ENCODE measurements at regions not wholly inside any gene's neighbourhood (a gene's known extent, or its start where the extent isn't known, plus 50 kb on each side); places are given as distances from the start of the nearest gene placed in this dataset.

GRCh38 chr9:85249313-85249621 is 492.5 kb downstream of the AGTPBP1 start:
- no peak for DNase-seq

DNA sequence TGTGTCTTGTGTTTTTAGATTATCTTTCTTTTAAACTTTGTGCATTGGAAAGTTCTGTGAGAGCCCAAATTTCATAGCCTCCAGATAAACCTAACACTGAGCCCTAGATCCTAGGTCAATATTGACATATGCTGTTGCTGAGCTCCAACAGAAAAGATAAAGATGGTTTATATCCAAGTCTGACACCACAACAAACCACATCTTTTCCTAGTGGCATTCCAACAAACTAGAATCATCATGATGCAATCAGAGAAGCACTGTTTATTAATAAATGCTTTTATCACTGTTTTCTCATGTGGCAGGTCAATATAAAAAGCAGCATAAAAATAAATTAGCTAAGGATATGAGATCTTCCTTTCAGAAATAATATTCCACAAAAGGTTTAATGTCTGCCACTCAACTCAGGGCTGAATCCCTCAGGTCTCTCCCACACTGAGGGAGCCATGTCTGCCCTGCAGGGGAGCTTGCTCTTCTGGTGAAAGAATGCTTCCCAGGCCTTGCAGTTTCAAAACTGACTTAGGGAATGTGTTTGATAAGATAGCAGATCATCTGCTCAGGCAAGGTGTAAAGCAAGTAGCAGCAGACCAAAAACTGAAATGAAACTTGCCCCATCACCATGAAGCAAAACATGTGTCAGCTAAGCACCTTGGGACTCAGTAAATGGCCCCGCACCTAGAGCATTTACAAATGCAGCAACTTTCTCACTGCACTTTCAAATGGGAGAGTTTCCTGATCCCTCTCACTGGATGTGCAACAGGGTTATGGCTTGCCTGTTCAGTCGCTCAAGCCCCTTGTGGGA is 493.0 kb downstream of the AGTPBP1 start:
- DNase-seq, result no peak

DNA sequence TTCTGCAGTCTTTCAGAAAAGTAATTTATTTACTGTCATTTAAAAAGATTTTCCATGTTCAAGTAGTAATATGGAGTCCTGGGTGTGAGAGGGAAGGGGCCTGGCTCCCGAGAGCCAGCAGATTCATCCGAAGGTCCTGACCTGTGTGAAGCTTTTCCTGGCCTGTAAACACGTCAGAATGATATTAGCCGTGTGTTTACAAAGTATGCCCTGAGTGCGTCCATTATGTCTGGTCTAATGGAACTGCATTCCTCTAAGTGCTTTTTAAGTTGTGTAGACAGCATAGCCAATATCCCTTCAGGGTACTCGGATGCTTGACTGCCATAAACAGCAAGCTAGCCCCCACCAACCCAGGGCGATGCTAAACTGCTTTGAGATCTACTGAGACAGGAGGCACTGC is 495.2 kb downstream of the AGTPBP1 start:
- DNase-seq, result no peak

DNA sequence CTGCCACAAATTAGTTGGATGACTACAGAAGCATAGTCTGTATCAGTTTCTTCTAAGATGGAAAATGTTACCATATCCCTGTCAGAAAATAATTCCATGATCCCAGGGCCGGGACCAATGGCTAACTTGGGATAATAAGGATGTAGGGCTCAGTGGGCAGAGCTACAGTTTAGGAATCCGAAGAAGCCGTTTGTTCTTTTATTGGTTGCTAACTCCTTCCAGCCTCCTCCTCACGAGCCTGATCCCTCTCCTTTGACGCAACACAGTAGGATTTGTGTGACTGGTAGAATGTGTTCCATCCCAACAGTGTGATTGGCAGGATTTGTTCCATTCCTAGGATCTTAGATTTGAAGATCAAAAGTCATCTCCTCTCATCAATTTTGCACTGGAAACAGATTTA is 496.9 kb downstream of the AGTPBP1 start:
- DNase-seq, result no peak

GRCh38 chr9:85243977-85244376 is 497.8 kb downstream of the AGTPBP1 start:
- DNase-seq, result no peak

GRCh38 chr9:85237478-85237877 is 504.3 kb downstream of the AGTPBP1 start:
- DNase-seq, result no peak

GRCh38 chr9:85230081-85230480 is 511.7 kb downstream of the AGTPBP1 start:
- no peak for DNase-seq

GRCh38 chr9:85228111-85228855 is 513.5 kb downstream of the AGTPBP1 start:
- no peak for DNase-seq

GRCh38 chr9:85225180-85225579 is 516.6 kb downstream of the AGTPBP1 start:
- no peak for DNase-seq

DNA sequence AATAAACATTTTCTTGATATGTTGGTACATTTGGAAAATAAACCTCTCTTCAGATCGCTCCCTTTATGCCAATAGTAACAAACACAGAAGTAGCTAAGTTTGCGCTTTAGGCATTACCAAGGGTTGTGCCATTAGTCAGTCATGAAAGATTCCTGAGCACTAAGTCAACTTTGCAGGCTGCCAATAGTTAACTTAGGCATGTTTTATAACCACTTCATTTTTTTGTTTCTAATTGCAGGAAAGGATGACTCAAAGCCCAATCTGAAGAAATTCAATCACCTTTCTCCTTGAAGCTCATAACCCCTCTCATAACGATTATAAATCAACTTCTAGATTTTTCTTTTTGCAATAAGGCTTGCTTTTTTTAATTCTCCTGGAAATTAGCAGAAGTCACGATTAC is 517.0 kb downstream of the AGTPBP1 start:
- DNase-seq, result no peak

GRCh38 chr9:85224301-85224700 is 517.5 kb downstream of the AGTPBP1 start:
- no peak for DNase-seq

DNA sequence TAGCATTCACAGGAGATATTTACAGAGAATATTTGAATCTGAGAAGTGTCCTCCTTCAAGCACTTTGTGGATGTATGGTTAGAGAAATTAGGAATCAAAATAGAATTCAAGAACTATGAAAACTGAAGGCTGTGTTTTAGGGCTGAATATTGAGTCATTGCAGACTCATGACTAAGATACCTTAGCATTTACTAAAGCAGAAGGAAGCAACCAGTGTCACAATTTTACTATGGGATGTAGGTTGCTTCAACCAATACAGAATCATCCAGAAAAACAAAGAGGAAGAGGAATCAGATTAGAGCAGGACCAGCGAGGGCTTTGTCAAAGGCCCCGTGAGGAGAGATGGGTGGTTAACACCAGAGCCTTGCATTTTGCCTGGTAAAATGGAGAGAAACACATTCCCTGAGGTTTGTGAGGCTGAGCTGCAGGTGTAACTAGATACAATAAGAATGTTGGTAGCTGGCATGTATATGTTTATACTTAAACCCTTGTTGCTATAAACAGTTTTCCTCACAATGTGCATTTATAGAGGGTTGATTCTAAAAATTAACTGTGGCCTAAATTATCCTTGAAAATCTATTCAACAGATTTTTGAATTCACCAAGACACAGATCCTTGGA is 518.1 kb downstream of the AGTPBP1 start:
- DNase-seq, result no peak

- DNase-seq, result no peak
Observed at GRCh38 chr9:85216601-85217000, 525.2 kb downstream of the AGTPBP1 start.

GRCh38 chr9:85215961-85216360 is 525.8 kb downstream of the AGTPBP1 start:
- no peak for DNase-seq

DNA sequence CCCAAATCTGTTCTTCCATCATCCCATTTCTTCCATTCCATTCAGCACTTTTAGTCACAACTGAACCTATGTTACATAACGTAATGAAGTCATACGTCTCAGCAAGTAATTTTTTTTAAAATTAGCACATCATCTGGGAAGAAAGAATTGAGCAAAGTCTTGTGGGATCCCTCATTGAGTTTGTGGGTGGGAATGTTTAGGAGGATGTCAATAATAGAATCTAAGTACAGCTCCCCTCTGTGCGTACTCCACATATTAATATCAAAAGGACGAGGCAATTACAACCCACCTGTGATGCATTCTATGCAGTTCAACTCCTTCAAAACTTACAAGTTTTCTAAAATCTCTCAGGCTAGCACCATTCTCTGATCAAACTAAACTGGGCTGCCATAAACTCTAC is 526.3 kb downstream of the AGTPBP1 start:
- no peak for DNase-seq

- no peak for DNase-seq
Observed at GRCh38 chr9:85213650-85214607, 527.8 kb downstream of the AGTPBP1 start.

DNA sequence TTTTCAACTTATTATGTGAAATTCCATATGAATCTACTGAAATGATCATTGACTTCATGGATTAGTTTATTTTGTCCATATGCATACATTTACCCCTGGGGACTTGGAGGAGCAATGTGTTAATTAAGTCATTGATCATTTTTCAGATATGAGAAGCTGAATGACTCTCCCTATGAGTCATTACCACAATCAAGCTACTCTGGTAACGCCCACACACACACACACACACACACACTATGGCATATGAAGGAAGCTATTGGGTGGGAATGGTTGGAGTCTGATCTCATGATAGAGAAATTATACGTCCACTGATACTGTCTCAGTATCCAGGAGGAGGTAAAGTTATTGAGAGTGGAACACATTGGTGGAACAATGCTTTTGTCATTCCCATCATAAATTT is 528.9 kb downstream of the AGTPBP1 start:
- no peak for DNase-seq

DNA sequence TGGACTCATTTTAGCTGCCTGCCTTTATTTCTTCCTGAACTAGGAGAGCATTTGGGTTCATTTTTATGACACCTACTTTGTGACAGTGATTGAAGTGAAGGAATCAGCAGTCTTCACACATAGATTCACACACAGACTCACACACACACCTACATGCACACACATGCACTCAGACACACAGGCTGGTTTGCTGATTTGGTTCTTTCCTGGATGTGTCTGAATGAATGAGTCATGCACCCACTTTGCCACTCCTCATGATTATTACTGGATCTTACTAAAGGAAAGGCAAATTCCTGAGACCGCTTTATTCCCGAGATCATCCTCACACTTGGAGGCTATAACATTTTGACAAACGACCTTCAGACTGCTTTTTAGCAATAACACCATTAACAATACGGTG is 529.5 kb downstream of the AGTPBP1 start:
- no peak for DNase-seq

GRCh38 chr9:85208666-85209065 is 533.1 kb downstream of the AGTPBP1 start:
- no peak for DNase-seq

GRCh38 chr9:85204176-85204575 is 534.6 kb downstream of the NTRK2 start:
- no peak for DNase-seq

- DNase-seq, result no peak
Observed at GRCh38 chr9:85202596-85202995, 533.1 kb downstream of the NTRK2 start.

DNA sequence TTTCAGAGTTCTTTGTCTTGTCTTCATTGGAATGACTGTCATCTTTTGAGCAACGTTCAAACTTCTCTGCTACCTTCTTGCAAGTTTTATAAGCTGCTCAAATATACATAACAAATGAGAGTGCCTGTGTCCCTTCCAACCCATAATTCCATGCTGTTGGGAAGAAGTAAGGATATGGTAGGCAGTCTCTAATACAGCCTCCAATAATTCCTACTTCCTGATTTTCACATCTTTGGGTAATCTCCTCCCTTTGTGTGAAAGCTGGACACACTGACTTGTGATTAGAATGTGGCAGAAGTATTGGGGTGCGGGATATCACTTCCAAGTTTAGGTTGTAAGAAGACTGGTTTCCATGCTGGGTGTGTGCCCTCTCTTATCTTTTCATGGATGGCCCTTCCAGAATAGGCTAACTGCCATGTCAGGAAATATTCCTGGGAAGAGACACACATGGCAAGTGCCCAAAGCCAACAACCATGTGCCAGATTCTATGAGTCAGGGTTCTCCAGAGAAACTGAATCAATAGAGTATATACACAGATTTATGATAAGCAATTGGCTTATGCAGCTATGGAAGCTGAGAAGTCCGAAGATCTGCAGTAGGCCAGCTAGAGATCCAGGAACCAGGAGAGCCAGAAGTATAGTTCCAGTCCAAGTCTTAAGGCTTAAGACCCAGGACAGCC is 531.3 kb downstream of the NTRK2 start:
- no peak for DNase-seq

All from NCI-H526 (cell line).